Activated CD4-positive, CD25-positive, alpha-beta regulatory T cell treated with anti-CD3 and anti-CD28 coated beads, Interleukin-2, amount 50 U/mL, for 72 hours (primary cell): ENCODE measurements at regions not wholly inside any gene's neighbourhood (a gene's known extent, or its start where the extent isn't known, plus 50 kb on each side); places are given as distances from the start of the nearest gene placed in this dataset.

ENCODE experiments used
- DNase-seq: peaks from one replicate; pipeline ENCODE4 v3.0.0; 2021

DNA sequence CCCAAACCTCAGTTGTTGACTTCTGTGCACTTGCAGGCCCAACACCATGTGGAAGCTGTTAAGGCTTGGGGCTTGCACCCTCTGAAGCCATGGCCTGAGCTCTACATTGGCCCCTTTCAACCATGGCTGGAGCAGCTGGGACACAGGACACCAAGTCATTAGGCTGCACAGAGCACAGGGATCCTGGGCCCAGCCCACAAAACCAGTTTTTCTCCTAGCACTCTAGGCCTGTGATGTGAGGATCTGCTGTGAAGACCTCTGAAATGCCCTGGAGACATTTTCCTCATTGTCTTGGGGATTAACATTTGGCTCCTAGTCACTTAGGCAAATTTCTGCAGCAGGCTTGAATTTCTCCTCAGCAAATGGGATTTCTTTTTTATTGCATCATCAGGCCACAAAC, 1255.7 kb downstream of the ZPLD1 start:
- DNase-seq = no peak

GRCh38 chr3:103693831-103694230, 1259.0 kb downstream of the ZPLD1 start:
- no peak for DNase-seq

GRCh38 chr3:103698646-103699045, 1263.8 kb downstream of the ZPLD1 start:
- DNase-seq = no peak

GRCh38 chr3:103699228-103699627, 1264.4 kb downstream of the ZPLD1 start:
- DNase-seq = no peak

DNA sequence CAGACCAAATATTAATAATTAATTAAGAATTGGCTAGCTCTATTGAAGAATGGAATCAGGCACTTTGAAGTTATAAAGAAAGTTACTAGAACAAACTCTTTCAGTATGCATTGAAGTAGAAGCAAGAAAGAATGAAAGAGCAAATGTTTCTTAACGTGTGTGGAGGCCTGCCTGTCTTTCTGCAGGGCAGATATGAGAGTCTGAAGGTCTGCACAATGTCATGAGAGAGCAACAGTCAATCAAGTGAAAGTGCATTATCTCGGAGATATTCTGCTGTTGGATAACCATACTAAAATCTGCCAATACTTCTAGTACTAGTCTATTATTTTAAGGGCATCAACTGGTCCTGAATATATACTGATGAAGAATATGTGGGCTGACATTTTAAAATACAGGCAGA, 1270.8 kb downstream of the ZPLD1 start:
- DNase-seq = no peak

DNA sequence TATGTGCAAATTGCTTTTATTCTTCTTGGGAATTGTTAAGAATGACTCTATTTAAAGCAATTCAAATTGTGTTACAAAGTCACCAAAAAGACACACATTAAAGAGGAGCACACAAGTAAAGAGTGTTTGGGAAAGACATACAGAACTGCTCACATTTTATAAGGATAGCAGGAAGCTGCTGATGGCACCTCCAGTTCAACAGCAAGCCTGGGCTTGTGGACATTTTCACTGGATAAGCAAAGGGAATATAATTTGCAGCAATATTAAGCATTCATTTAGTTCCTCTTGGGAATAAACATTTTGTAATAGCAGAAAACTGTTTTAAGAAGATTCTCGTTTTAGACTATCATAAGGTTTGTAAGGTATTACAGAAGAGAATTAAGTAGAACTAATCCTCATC, 1271.9 kb downstream of the ZPLD1 start:
- no peak for DNase-seq

GRCh38 chr3:103711670-103712069, 1276.9 kb downstream of the ZPLD1 start:
- no peak for DNase-seq

GRCh38 chr3:103712320-103713008, 1277.6 kb downstream of the ZPLD1 start:
- no peak for DNase-seq

DNA sequence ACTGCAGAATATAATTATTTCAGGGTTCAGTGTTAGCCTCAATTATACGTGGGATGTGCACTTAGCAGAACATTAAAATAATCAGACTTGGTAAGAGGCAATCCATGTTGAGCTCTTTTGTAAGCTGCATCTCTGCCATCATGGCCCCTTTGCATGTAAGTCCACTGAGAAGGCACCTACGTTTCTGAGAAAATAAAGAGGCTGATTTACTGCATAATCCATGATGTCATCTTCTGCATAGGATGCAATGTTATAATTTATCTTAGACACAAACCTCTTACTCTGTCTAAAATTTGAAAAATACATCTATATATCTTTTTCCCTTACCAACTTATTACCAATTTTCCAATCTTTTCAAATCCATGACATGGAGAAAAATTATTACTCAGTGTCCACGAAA, 1294.7 kb downstream of the ZPLD1 start:
- no peak for DNase-seq

- no peak for DNase-seq
Observed at GRCh38 chr3:103730744-103731143, 1295.9 kb downstream of the ZPLD1 start.

- no peak for DNase-seq
Observed at GRCh38 chr3:103752986-103753385, 1318.2 kb downstream of the ZPLD1 start.

DNA sequence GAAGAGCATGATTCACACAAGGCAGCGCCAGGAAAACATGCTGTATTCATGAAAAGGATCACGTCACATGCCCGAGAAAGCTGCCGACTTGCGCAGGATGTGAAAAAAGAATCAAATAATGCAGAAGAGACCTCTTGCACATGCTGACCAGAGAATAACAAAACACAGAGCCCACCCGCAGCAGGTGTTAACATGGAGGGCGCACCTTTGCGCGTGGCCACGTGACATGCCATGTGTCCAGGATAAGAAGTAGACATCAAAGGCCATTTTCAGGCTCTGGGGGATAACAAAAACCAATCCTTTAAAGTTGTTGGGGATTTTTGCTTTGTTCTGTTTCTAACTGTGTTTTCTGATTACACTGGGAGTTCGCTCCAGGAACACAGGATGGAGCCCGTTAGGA, 1332.8 kb downstream of the ZPLD1 start:
- no peak for DNase-seq

DNA sequence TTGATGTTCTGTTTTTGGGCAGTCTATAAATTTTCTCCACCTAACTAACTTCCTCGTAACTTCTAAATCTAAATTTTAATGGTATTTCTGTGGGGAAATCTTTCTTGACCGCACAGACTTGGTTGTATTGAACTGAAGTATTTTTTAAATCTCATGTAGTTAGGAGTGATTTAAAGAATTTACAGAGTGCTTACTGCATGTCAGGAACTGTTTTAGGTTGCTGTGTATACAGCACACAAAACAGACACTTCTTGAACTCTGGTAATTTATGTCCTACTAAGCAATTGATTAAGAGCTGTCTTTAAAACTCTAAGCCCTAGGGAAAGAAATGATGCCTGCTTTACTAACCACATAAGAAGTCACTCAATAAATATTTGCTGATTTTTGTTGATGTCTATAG, 1350.2 kb downstream of the ZPLD1 start:
- DNase-seq = no peak

- no peak for DNase-seq
Observed at GRCh38 chr3:103785537-103785936, 1350.7 kb downstream of the ZPLD1 start.

- no peak for DNase-seq
Observed at GRCh38 chr3:103786296-103786695, 1351.5 kb downstream of the ZPLD1 start.

DNA sequence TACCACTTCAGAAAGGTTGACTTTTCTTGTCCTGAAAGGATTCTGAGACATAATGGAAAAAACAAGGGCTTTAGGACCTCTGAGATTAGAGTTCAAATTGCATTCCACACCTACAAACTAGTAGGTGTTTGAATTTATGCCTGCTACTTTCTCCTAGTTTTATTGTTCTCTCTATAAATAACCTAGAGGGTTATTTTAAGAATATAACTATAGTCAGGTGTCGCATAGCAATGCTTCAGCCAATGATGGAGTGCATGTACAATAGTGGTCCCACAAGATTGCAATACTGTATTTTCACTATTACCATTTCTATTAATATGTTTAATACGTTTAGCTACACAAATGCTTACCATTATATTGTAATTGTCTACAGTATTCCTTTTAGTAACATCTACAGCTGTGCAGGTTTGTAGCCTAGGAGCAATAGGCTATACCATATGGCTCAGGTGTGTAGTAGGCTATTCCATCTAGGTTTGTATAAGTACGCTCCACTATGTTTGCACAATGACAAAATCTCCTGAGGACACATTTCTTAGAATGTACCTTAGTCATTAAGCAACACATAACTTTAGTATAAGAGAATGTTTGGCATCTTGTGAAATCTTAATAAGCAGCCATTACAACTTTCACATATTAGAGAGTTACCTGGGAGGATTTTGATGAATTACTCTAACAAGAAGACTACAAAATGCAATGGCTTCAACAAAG, 1352.5 kb downstream of the ZPLD1 start:
- DNase-seq = no peak

GRCh38 chr3:103787879-103788278, 1353.1 kb downstream of the ZPLD1 start:
- DNase-seq = no peak

DNA sequence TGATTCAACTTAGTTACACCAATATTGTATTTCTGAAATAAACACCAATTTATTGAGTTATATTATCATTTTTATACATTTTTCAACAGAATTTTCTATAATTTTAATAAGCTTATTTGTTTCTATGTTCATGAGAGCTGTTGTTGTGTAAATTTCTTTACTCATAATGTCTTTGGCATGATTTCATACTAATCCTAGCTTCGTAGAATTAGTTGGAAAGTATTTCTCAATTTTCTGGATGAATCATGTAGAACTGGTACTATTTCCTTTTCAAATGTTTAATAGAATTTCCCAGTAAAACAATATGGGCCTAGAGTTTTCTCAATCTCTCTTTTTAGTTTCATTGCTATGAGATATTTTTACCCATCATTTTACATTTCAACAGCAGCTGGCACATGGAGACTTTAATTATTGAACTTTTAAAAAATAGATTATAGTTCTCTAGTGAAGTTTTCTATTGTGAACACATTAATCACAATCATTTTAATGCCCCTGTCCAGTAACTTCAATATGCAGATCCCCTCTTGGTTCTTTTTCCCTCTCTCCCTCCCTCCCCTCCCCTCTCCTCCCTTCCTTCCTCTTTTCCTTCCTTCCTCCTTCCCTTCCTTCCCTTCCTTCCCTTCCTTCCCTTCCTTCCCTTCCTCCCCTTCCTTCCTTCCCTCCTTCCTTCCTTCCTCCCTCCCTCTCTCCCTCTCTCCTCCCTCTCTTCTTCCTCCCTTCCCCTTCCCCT, 1357.1 kb downstream of the ZPLD1 start:
- DNase-seq = no peak

DNA sequence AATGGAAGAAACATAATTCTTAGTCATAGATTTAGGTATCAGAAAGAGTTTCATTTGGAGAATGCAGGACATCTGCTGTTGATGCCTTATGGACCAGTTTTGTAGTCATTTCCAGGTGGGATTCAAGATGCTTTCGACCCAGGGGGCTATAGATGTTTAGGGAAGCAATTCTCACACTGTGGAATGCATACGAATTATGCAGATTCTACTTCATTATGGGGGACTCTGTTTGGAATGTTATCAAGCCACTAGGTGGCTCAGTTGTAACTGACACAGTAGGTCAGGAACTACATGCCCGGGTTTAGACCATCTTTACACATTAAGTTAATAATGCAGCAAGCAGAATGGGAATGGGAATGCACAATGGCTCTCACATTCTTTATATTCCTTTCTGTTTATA, 1359.8 kb downstream of the ZPLD1 start:
- no peak for DNase-seq

DNA sequence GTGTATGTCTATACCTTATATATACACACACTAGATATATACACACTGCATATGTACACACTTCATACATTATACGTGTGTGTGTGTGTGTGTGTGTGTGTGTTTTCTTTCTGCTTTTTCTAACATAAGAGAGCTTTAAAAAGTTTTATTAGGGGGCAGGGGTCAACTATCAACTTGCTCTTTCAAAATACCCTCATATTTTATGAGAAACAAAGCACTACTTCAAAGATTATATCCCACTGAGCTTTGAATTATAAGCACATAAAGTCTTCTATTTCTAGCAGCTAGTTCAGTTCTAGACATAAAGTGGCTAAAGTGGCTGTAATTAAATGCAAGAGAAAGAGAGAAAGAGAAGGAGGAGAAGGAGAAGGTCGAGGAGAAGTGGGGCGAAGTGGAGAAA, 1361.3 kb downstream of the ZPLD1 start:
- no peak for DNase-seq

DNA sequence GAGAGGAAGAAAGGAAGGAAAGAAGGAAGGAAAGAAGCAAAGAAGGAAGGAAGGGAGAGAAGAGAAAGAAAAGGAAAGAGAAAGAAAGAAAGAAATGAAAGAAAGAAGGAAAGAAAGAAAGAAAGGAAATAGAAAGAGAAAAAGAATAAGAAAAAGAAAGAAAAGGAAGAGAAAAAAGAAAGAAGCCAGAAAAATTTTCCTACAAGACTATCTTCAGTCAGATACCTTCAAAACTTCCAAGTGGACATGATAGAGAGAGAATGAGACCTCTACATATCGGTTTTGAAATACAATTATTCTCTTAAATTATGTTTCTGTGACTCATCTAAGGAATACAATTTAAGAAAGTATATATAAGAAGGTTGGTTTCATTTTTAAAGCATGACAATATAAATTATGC, 1369.0 kb downstream of the ZPLD1 start:
- DNase-seq = no peak

DNA sequence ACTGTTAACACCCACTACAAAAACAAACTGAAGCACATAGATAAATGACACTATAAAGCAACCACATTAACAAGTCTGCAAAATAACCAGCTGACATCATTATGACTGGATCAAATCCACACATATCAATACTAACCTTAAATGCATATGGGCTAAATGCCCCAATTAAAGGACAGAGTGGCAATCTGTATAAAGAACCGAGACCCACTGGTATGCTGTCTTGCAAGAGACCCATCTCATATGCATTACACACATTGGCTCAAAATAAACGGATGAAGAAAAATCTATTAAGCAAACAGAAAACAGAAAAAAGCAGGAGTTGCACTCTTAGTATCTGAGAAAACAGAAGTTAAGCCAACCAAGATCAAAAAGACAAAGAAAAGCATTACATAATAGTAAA, 1375.4 kb downstream of the ZPLD1 start:
- no peak for DNase-seq

DNA sequence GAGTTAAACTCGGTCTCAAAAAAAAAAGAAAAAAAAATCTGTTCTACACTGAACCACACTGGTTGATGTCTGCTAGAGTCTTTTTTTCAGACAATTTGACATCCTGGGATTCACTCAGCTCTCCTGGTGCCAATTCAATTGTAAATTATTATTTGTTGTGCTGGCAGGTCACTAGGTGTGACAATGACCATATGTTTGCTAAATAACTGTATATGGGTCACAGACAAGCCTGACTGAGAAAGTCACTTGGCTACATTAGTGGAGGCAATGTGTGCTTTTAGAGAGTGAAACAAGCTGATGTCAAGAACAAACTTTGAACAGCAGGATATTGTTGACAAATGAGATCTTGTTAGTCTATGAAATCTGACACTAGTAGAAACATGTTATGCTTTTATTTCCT, 1379.1 kb downstream of the ZPLD1 start:
- no peak for DNase-seq

GRCh38 chr3:103818398-103818797, 1383.6 kb downstream of the ZPLD1 start:
- DNase-seq = no peak
